DOHH2 (cell line): ENCODE measurements at regions not wholly inside any gene's neighbourhood (a gene's known extent, or its start where the extent isn't known, plus 50 kb on each side); places are given as distances from the start of the nearest gene placed in this dataset.
"Not testable (repeated sequence)": the region's sequence is repeated elsewhere in the genome, so short reads cannot be mapped to it uniquely, and the experiment has no call there.

Experiments
- EZH2phosphoT487 ChIP-seq: fragments of 200-600 bp; sonication (generic); IDR thresholded peaks from 2 replicates; pipeline ENCODE4 v1.6.1; 2017; ENCODE audit warnings: borderline replicate concordance, mild to moderate bottlenecking, antibody characterized with exemption, low read length, moderate library complexity, mixed read lengths
- TF ChIP-seq, protein P1 (sequence below): fragments of 200-600 bp; sonication (generic); IDR thresholded peaks from one replicate; pipeline ENCODE4 v1.5.1; 2014; ENCODE audit warnings: antibody characterized with exemption, mild to moderate bottlenecking, low read depth, low read length; ENCODE audit not compliant: poor library complexity, severe bottlenecking

GRCh38 chr20:4310616-4311015 lies 61.5 kb upstream of the ADRA1D start:
- TF ChIP-seq, protein P1, sequence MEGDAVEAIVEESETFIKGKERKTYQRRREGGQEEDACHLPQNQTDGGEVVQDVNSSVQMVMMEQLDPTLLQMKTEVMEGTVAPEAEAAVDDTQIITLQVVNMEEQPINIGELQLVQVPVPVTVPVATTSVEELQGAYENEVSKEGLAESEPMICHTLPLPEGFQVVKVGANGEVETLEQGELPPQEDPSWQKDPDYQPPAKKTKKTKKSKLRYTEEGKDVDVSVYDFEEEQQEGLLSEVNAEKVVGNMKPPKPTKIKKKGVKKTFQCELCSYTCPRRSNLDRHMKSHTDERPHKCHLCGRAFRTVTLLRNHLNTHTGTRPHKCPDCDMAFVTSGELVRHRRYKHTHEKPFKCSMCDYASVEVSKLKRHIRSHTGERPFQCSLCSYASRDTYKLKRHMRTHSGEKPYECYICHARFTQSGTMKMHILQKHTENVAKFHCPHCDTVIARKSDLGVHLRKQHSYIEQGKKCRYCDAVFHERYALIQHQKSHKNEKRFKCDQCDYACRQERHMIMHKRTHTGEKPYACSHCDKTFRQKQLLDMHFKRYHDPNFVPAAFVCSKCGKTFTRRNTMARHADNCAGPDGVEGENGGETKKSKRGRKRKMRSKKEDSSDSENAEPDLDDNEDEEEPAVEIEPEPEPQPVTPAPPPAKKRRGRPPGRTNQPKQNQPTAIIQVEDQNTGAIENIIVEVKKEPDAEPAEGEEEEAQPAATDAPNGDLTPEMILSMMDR = not testable (repeated sequence)
- not testable (repeated sequence) for TF ChIP-seq EZH2phosphoT487
